Right kidney (tissue), 1 donor: ENCODE measurements at regions not wholly inside any gene's neighbourhood (a gene's known extent, or its start where the extent isn't known, plus 50 kb on each side); places are given as distances from the start of the nearest gene placed in this dataset.
A peak's percentile ranks its signal among the peaks of the same experiment; 100 is the strongest.

Experiments used
- DNase-seq: peaks from one replicate; pipeline ENCODE4 v3.0.0-alpha.2; 2016

GRCh38 chr22:48210198-48210580 is 1447.7 kb downstream of the TBC1D22A start:
- DNase-seq = no peak

- DNase-seq = no peak
These were observed 1447.2 kb downstream of the TBC1D22A start for GRCh38 chr22:48209473-48210197.

- DNase-seq = no peak
These were observed 1446.4 kb downstream of the TBC1D22A start for GRCh38 chr22:48208894-48209293.

GRCh38 chr22:48207919-48208535 is 1445.6 kb downstream of the TBC1D22A start:
- DNase-seq = no peak

GRCh38 chr22:48205790-48206189 is 1443.3 kb downstream of the TBC1D22A start:
- DNase-seq = no peak

- DNase-seq = peak; percentile 17
These were observed 1442.7 kb downstream of the TBC1D22A start for GRCh38 chr22:48205161-48205560.

GRCh38 chr22:48204296-48204695 is 1441.8 kb downstream of the TBC1D22A start:
- DNase-seq = no peak

- no peak for DNase-seq
These were observed 1437.2 kb downstream of the TBC1D22A start for GRCh38 chr22:48199667-48200066.

- DNase-seq = no peak
These were observed 1436.3 kb downstream of the TBC1D22A start for GRCh38 chr22:48198489-48199459.

- no peak for DNase-seq
These were observed 1434.8 kb downstream of the TBC1D22A start for GRCh38 chr22:48197189-48197690.

GRCh38 chr22:48192920-48193319 is 1430.5 kb downstream of the TBC1D22A start:
- DNase-seq = no peak

- no peak for DNase-seq
These were observed 1429.6 kb downstream of the TBC1D22A start for GRCh38 chr22:48192071-48192470.

- DNase-seq = no peak
These were observed 1425.8 kb downstream of the TBC1D22A start for GRCh38 chr22:48188231-48188721.

GRCh38 chr22:48187356-48187755 is 1424.9 kb downstream of the TBC1D22A start:
- no peak for DNase-seq

- no peak for DNase-seq
These were observed 1423.8 kb downstream of the TBC1D22A start for GRCh38 chr22:48186146-48186790.

GRCh38 chr22:48185071-48186055 is 1422.9 kb downstream of the TBC1D22A start:
- DNase-seq = no peak

GRCh38 chr22:48182846-48183805 is 1420.7 kb downstream of the TBC1D22A start:
- no peak for DNase-seq

GRCh38 chr22:48182031-48182430 is 1419.6 kb downstream of the TBC1D22A start:
- DNase-seq = no peak

GRCh38 chr22:48181263-48181955 is 1419.0 kb downstream of the TBC1D22A start:
- DNase-seq = no peak
